ENCODE measurements at regions not wholly inside any gene's neighbourhood (a gene's known extent, or its start where the extent isn't known, plus 50 kb on each side); places are given as distances from the start of the nearest gene placed in this dataset.

- no peak for TF ChIP-seq POLR2AphosphoS5 (IDR thresholded peaks at IDR 0.05; ENCODE audit: low read depth, low read length)
- TF ChIP-seq POLR2A (IDR thresholded peaks at IDR 0.05; ENCODE audit: low read depth, low read length) = no peak
These were observed 310.0 kb upstream of the SLITRK5 start for GRCh38 chr13:87361216-87361615.
